ENCODE measurements at regions not wholly inside any gene's neighbourhood (a gene's known extent, or its start where the extent isn't known, plus 50 kb on each side); places are given as distances from the start of the nearest gene placed in this dataset.
A peak's percentile ranks its signal among the peaks of the same experiment; 100 is the strongest.
"Not testable (repeated sequence)": the region's sequence is repeated elsewhere in the genome, so short reads cannot be mapped to it uniquely, and the experiment has no call there.

DNA sequence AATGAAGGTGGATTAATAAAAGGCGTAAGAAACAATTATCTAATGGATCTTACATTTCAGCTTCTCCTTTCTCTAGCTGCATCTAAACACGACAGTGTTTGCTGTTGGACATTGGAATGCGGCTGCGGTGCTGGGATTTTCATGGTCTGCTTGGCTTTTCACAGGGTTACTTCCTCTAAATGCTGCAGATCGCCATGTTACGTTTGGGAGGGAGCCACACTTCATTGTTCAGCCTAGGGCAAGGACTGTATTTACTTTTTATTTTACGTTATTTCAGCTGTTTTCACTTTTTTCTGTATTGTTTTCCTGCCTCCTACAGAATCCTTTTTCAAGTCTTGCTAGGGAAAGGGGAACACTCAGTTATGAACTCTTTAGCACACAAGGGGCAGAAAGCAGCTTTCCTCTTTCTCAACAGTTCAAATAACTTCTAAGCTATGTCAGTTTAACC, 97.9 kb upstream of the MTHFD1L start:
- DNase-seq (ENCODE audit: low read depth in 3 of 3), result no peak

DNA sequence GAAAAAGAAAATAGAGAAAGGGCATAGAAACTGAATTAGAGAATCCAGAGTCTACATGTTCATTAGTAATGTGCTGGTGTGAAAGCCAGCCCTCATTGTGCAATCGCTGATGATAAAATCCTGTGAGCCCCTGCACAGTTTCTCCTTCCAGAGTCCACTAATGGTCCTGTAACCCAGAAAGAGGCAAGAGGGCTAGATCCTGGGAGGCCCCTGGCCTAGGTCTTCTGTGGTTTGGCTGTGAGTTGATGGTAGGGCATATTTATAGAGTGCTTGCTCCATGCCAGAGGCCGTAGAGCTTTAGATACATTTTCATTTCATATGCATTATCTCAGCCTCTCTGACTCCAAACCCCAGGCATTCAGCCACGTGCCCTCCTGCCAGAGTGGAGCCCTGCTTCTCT, 94.9 kb upstream of the MTHFD1L start:
- no peak for DNase-seq (ENCODE audit: low read depth in 3 of 3)

DNA sequence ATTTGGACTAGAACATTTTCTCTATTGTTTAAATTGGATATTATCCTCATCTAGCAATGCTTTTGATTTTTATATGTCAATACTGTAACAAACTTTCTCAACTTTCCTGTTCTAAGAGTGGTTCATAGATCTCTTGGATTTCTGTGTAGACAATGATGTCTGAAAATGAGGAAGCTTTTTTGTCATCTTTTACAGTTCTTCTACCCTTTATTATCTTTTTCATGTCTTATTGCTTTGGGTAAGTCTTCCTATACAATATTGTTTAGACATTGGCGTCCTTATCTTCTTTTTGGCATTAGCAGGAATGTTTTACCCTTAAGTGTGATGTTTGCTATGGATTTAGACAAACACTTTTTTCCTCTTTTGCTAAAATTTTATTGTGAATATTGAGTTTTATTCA, 91.5 kb upstream of the MTHFD1L start:
- no peak for DNase-seq (ENCODE audit: low read depth in 3 of 3)

DNA sequence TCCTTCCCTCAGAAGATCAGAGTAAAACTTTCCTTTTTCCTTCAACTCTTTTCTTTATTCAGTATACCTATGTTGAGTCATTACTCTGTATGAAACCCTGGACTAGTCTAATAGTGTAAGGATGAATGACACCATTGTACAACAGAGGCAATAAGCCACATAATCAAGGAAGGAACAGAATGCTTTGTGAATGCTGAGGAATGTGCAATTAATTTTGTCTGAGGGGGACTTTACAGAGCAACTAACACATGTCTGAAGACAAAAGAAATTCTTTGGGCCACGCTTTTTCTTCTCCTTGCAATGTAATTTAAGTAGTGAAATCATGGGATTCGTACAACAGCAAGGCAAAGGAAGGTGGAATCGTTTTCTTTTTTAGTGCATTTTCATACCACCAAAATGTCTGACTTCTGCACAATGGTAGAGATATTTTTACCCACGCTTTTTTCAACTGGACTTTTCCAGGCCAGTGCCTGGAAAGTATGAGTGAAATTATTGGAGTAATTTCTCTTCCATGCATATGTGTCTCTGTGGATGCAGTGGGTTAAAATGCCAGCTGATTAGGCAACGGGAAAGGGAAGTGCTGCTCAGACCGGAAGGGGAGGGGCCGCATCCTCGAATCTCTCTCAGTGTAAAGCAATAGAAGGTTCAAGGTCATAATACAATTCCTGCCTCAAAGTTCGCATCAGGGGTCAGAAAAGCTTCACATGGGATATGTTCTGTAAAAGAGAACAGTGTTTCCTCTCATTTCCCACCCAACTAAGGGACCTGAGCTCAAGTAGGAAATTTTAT, 89.9 kb upstream of the MTHFD1L start:
- no peak for DNase-seq (ENCODE audit: low read depth in 3 of 3)

DNA sequence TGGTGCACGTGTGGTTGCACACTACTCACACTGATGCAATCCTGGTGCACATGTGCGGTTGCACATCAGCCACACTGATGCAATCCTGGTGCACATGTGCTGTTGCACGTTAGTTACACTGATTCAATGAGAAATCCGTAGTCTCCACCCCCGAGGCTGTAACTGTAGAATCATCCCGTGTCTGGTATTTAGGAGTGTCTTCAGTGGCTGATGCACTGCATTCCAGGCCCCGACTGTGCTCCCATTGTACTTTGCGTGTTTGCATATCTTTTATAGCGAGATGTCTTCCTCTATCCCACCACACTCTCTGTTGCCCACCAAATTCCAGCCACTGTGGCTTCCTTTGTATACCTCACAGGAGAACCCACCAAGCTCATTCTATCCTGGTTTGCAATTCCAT, 87.8 kb upstream of the MTHFD1L start:
- DNase-seq (ENCODE audit: low read depth in 3 of 3), result no peak

DNA sequence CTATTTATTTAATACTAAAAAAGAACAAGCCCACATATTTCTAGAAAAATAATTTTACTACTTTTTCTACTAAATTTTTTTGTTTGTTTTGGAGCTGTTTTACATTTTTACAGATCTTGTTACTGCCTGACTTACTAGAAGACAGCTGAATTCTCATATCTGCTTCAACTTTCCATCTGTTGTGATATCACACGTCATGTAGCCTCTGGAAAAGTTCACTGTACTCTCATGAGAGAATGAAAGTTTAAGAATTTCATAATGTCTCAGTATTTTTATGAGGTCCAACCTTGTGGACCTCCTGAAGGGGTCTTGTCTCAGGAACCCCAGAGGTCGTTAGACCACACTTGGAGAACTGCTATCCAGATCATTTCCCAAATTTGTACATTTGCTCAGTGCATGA, 81.7 kb upstream of the MTHFD1L start:
- no peak for DNase-seq (ENCODE audit: low read depth in 3 of 3)

DNA sequence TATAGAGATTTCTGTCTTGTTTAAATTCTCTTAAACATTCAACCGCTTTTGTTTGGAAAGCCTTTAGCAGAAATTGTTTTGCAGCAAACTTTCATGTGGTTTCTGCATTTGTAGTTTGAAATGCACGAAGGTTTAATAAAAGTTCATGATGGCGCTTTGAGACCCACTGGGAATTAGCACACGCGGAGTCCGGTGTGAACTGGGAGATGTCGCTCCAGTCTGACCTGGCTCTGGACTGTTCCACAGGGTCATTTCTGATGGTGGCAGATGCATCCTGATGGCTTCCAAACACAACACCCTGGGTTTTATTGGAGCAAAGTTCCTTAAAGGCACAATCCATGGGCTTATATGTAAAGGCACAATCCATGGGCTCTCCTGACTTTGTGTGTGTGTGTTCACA, 78.1 kb upstream of the MTHFD1L start:
- DNase-seq (ENCODE audit: low read depth in 3 of 3), result no peak

DNA sequence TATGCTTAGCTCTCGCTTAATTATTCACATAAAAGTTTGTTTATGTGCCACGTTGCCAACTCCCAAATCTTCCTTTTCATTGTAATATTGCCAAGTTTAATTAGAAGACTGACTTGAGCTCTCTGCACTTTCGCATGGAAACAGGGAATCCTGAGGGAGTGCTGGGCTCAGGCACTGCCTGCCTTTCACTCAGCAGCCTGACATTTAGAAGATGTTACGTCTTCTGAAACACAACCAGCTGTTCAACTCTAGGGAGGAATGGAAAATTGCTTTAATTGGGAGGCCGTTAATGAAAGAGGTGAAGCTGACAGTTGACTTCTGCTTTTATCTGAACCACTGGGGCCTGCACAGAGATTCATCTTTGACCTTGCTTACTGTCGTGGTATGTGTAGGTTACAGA, 77.4 kb upstream of the MTHFD1L start:
- DNase-seq (ENCODE audit: low read depth in 3 of 3), result no peak

DNA sequence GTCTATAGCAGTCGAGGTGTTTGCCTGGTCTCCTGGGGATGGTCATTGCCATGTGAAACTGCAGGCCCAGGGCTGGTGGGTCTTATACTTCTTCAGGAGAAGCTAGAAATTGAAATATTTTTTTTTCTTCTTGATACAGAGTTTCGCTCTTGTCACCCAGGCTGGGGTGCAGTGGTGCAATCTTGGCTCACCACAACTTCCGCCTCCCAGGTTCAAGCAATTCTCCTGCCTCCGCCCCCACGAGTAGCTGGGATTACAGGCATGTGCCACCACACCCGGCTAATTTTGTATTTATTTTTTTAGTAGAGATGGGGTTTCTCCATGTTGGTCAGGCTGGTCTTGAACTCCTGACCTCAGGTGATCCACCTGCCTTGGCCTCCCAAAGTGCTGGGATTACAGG, 75.6 kb upstream of the MTHFD1L start:
- DNase-seq (ENCODE audit: low read depth in 3 of 3), result not testable (repeated sequence)

DNA sequence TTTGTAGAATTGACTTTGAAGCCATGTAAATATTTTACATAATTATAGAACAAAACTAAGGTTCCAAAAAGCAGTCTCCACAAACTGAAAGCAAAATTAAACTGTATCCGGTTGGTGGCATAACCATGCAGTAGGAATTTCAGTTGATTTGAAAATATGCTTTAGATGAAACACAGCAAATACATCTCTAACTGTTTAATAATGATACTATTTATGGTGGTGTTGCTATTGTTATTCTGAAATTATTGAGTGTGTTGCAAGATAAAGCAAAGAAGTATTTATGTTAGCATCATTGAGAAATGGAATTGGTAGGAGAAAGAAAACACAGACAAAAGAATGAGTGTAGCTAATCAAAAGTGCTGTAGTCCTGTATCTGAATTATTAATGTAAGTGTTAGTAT, 73.8 kb upstream of the MTHFD1L start:
- DNase-seq (ENCODE audit: low read depth in 3 of 3), result no peak

DNA sequence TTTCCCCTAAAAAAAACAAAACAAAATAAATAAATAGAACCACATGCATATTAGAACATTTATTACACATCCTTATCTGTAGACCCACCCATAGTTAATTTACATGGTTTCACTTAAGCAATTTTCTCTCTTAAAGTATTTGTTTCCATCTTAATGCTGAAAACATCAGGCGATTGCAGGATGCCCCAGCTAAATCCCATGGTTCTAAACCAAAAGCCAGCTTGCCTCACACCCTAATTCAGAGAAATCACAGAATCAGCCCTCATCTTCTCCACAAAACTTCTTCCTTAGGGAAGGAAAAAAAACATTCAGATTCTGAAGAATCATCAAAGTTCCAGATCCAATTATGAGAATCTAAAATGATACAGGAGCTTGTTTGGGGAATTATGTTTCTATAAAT, 67.6 kb upstream of the MTHFD1L start:
- DNase-seq (ENCODE audit: low read depth in 3 of 3), result no peak

DNA sequence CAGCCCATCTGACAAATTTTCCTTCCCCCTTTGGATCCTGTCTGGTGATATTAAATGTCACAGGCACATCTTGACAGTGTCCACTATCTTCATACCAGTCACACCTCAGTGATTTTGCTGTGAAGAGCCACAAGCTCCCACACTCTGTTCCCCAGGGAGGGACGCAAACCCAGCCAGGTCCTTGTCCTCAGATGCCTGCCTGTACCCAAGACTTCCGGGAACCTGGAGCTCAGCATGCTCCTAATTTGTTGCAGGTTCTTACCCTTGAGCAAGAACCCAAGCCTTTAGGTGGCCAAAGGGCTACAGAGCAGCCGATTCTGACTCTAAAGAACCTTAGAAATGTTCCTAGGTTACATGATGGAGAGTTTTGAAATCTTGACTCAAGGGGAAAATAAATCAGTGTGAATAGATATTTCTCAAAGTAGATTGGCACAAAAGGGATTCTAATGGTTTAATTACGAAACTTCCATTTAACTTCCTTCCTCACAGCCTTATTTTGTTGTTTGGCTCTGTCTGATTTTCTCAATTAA, 66.2 kb upstream of the MTHFD1L start:
- no peak for DNase-seq (ENCODE audit: low read depth in 3 of 3)

DNA sequence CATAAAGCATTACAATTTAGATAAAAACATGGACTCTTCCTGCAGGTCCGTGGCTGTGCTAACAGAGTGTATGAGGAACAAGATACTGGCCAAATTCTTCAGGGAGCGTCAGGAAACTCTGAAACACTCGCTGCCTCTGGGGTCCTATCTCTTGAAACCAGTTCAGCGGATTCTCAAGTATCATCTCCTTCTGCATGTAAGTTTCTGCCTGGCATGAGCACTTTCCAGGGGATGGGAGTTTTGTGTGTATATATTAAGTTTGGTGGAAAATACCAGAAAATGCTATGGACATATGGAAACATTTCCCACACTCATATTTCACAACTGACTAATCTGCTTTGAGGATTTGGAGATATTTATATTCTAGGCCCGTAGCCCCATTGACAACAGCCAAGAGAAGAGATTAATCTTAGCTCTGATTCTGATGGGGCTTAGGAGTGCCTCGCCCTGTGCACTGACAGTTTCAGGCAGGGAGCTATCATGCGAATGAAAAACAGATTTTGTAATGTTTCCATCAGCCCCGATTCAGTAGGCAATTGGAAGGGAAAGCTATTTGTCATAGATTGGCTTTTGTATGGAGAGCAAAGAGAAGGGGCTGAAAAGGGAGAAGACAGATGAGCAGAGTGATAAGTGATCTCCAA, 64.7 kb upstream of the MTHFD1L start:
- no peak for DNase-seq (ENCODE audit: low read depth in 3 of 3)

DNA sequence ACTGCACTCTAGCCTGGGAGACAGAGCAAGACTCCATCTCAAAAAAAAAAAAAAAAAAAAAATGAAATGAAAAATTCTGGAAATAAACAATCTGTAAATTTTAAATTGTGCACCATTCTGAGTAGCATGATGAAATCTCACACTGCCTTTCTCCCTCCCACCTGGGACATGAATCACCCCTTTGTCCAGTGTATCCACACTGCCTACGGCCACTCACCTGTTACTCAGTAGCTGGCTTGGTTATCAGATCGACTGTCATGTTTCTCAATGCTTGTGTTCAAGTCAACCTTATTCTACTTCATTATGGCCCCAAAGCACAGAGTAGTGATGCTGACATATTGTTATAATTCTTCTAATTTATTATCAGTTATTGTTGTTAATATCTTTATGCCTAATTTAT, 58.7 kb upstream of the MTHFD1L start:
- no peak for DNase-seq (ENCODE audit: low read depth in 3 of 3)

DNA sequence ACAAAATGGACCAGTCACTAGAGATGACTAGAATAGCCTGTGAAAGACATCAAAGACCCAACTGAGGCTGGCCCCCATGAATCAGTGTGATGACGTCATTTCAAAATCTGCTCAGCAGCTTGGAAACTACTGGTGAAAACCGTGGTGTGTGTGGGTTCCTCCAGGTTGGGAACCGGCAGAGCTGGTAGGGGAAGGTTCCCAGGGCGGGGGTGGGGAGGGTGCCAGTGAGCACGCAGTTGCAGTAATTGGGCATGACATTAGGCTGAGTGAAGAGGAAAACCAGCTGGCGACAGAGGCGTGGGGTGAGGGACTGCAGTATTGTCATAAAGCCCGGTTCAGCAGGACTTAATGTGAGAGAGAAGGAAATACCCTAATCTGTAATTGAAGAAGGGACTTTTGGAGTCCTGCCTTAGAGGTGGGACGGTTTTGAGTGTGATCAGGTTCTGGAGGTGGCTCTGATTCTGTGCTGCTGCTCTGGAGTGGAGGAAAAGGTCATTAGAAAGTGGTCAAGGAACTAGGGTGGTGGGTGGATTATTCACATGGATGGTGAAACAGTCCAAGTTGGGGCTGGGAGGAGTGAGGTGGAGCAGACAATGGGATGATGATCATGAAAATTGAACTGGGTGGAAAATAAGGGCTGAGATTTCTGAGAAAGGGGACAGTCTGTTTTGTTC, 52.0 kb upstream of the MTHFD1L start:
- peak in 2 of 3 experiments; percentile 1 to 2 for DNase-seq (ENCODE audit: low read depth in 3 of 3)

DNA sequence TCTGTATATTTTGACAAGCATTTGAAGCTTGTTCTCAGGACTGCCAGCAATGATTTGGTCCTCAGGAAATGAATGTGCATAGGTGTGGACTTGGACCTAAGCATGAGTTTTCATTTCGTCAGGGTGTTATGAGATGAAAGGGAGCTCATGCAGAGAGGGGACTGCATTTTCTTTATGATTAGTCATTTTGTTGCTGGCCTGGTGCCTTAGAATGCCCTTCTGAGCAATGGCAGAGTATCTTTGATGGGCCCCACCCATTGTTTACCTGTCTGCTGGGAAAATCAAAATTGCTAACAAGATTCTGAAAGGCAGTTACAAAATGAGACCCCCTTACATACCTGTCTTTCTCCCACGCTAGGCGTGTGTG, 51.5 kb upstream of the MTHFD1L start:
- DNase-seq (ENCODE audit: low read depth in 3 of 3), result no peak
